ENCODE measurements at regions not wholly inside any gene's neighbourhood (a gene's known extent, or its start where the extent isn't known, plus 50 kb on each side); places are given as distances from the start of the nearest gene placed in this dataset.
"Not testable (repeated sequence)": the region's sequence is repeated elsewhere in the genome, so short reads cannot be mapped to it uniquely, and the experiment has no call there.

DNA sequence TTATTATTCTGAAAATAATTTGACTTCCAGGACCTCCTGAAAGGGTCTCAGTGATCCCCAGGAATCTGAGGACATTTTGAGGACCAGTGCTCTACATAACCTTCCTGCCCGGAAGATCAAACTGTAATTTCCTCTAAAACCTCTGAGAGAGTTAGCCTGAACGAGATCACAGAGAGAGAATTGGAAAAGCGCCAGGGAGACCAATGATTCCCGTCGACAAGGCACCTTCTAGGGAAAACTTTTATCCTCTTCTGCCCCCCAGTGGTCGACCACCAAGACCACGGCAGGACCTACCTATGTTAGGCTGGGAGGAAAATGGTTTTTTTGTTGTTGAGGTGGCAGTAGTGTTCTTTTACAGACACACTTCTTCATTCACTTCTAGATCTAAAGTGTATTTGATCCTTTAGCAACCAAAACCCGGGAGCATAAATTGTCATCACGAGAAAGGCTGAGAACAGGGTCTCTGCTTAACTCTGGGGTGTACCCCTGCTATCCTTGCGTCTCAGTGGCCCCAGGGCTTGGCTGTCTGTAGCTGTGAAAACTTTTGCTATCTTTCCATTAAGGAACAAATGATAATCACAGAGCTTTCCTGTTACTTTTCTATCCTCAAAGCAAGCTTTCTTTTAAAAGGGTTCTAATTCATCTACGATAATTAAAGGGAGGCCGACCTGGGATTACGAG, 62.9 kb upstream of the NID2 start:
- DNase-seq, result peak; percentile 84
- Histone ChIP-seq H3K36me3 (no peaks in the 10 kb centered on the region), H3K9me3 (peaks cover 3 to 12% of the 10 kb centered on the region in 2 donors), H3K27me3 (no peaks in the 10 kb centered on the region), H3K27ac (peak overlapping the region in 1 of 4 donors; percentile 14), H3K4me1 (peaks cover 0 to 14% (median 6%) of the 10 kb centered on the region in 4 donors), H3K4me3 (no peak overlapping the region)
- 31 to 80% methylated on average over 5 to 13 of the region's 13 CpGs for WGBS, 2 donors (ENCODE audit: low coverage in 1 of 2)
- intact Hi-C loops (cut with DNase I; ENCODE audit: low total_unique reads), result no loop called here
- in situ Hi-C loops (cut with MboI; ENCODE audit: low pct_ligation_motif_present in 1 of 4, low pct_unique_long_range_greater_than_20kb in 1 of 4, low sequenced_read_pairs in 3 of 4), result loop anchor here (5.0 to 25.0 kb wide), 4 partner anchors 134 to 156 kb away; no protein-coding TSS in a partner anchor
- TF ChIP-seq POLR2AphosphoS5 (IDR thresholded peaks at IDR 0.05) (peak in 2 of 3 donors; percentile 30 to 60), EP300 (IDR thresholded peaks at IDR 0.05; ENCODE audit: low read depth) (no peak)
- TF ChIP-seq, protein P1, sequence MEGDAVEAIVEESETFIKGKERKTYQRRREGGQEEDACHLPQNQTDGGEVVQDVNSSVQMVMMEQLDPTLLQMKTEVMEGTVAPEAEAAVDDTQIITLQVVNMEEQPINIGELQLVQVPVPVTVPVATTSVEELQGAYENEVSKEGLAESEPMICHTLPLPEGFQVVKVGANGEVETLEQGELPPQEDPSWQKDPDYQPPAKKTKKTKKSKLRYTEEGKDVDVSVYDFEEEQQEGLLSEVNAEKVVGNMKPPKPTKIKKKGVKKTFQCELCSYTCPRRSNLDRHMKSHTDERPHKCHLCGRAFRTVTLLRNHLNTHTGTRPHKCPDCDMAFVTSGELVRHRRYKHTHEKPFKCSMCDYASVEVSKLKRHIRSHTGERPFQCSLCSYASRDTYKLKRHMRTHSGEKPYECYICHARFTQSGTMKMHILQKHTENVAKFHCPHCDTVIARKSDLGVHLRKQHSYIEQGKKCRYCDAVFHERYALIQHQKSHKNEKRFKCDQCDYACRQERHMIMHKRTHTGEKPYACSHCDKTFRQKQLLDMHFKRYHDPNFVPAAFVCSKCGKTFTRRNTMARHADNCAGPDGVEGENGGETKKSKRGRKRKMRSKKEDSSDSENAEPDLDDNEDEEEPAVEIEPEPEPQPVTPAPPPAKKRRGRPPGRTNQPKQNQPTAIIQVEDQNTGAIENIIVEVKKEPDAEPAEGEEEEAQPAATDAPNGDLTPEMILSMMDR (IDR thresholded peaks at IDR 0.05), result peak; percentile 64 to 82 (median 69)

DNA sequence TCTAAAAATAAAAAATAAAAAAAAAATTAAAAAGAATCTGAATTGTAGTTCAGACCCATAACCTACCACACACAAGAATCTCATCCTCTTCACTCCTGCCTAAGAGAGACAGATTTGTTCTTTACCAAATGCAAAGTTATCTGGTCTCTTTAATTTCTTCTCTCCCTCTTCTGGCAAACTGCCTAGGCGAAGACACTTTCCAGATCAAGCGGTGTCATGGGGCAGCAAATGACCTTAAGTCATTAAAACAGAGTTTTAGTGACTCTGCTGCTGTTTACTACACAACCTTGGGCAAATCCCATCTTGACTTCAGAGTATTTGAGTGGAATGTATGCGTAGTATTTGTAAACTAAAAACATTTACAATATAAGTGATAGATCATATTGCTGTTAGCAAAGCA, 60.9 kb upstream of the NID2 start:
- no peaks in the 10 kb centered on the region for H3K27me3 ChIP-seq
- H3K4me3 ChIP-seq, result no peak overlapping the region
- WGBS, 2 donors (ENCODE audit: low coverage in 1 of 2), result 64 to 69% methylated on average over 3 of the region's 3 CpGs
- no peak for DNase-seq
- H3K4me1 ChIP-seq, result peaks cover 0 to 23% (median 6%) of the 10 kb centered on the region in 4 donors
- in situ Hi-C loops (cut with MboI; ENCODE audit: low pct_ligation_motif_present in 1 of 4, low pct_unique_long_range_greater_than_20kb in 1 of 4, low sequenced_read_pairs in 3 of 4) (loop anchor here (5.0 to 25.0 kb wide), 4 partner anchors 132 to 158 kb away; no protein-coding TSS in a partner anchor), intact Hi-C loops (cut with DNase I; ENCODE audit: low total_unique reads) (loop anchor here (10.0 kb wide), 1 partner anchor 55 kb away; no protein-coding TSS in a partner anchor)
- H3K27ac ChIP-seq, result peak overlapping the region in 3 of 4 donors; percentile 17 to 66 (median 37)
- H3K36me3 ChIP-seq, result no peaks in the 10 kb centered on the region
- TF ChIP-seq, protein P1 (IDR thresholded peaks at IDR 0.05), result no peak
- peak in 2 of 3 donors; percentile 44 to 73 for TF ChIP-seq POLR2AphosphoS5 (IDR thresholded peaks at IDR 0.05)
- no peak for TF ChIP-seq POLR2A (IDR thresholded peaks at IDR 0.05)
- peaks cover 0 to 5% of the 10 kb centered on the region in 2 donors for H3K9me3 ChIP-seq

DNA sequence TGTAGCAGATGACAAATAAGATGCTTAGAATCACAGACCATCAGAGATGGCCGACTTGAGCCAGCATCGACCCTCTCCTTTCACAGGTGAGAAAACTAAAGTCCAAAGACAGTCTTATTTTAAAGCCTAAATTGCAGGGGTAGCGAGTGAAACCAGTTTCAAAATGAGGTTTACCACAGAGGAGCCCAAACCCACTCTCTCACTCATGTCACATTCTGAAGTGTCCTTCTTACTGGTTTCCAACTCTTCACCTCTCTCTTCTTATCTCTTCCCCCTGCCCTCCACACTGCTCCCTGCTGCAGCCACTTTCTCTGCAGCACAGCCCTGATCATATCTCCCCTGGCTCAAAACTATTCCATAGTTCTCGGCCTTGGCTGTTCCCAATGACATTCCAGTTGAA, 57.0 kb upstream of the NID2 start:
- Histone ChIP-seq H3K27me3 (no peaks in the 10 kb centered on the region), H3K9me3 (no peaks in the 10 kb centered on the region), H3K27ac (no peak overlapping the region), H3K36me3 (no peaks in the 10 kb centered on the region), H3K4me1 (peaks cover 0 to 18% (median 0%) of the 10 kb centered on the region in 4 donors), H3K4me3 (no peak overlapping the region)
- no peak for DNase-seq
- in situ Hi-C loops (cut with MboI; ENCODE audit: low pct_ligation_motif_present in 1 of 4, low pct_unique_long_range_greater_than_20kb in 1 of 4, low sequenced_read_pairs in 3 of 4) (loop anchor here in 1 of 4 donors (25.0 kb wide), 1 partner anchor 161 kb away; no protein-coding TSS in a partner anchor), intact Hi-C loops (cut with DNase I; ENCODE audit: low total_unique reads) (loop anchor here (1.0 to 10.0 kb wide), 2 partner anchors 51 to 138 kb away; no protein-coding TSS in a partner anchor)
- 62 to 83% methylated on average over 4 of the region's 4 CpGs for WGBS, 2 donors (ENCODE audit: low coverage in 1 of 2)
- TF ChIP-seq POLR2A (IDR thresholded peaks at IDR 0.05) (no peak), EP300 (IDR thresholded peaks at IDR 0.05; ENCODE audit: low read depth) (no peak), POLR2AphosphoS5 (IDR thresholded peaks at IDR 0.05) (no peak)
- TF ChIP-seq, protein P1 (IDR thresholded peaks at IDR 0.05), result no peak

DNA sequence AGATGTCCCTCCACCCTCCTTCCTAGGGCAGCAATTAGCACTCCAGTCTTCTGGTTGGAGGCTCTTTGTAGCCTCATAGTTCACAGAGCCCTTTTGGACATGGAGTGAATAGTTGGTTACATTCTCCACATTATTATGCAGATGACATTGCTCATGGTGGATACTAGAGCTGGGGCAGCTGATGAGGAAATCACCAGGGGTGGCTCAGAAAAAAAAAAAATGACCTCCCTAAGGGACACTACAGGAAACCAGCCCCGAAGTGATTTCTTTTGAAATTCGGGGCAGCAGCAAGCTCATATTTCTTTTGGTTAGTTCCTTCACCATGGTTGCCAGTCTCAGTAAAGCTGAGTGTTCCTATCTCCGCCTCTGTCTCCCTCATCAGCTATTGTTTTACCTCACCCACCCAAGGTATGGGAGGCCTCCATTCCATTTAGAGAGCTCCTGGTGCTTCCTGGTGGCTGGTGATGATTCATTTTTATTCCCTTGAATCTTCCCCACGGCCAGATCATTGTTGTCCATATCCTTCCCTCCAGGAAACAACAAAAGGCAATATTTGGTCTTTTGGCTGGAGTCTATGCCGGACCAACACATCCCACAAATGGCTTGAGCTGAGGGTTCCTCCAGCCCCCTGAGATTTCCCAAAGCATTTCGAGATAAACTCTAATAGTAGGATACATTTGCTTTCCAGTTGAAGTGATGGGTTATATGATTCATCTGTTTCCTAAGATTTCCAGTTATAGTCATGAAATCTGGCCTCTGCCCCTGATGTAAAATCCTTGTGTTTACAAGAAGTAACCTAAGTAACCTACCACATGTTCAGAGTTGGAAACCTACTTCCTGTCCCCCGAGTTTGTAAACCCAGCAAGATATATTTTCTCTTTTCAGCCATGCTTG, 56.2 kb upstream of the NID2 start:
- H3K36me3 ChIP-seq, result no peaks in the 10 kb centered on the region
- 44 to 47% methylated on average over 7 of the region's 7 CpGs for WGBS, 2 donors (ENCODE audit: low coverage in 1 of 2)
- TF ChIP-seq POLR2A (IDR thresholded peaks at IDR 0.05) (no peak), POLR2AphosphoS5 (IDR thresholded peaks at IDR 0.05) (no peak), EP300 (IDR thresholded peaks at IDR 0.05; ENCODE audit: low read depth) (no peak)
- TF ChIP-seq, protein P1 (IDR thresholded peaks at IDR 0.05), result no peak
- no peak overlapping the region for H3K4me3 ChIP-seq
- in situ Hi-C loops (cut with MboI; ENCODE audit: low pct_ligation_motif_present in 1 of 4, low pct_unique_long_range_greater_than_20kb in 1 of 4, low sequenced_read_pairs in 3 of 4), result loop anchor here in 1 of 4 donors (25.0 kb wide), 1 partner anchor 162 kb away; no protein-coding TSS in a partner anchor
- H3K27me3 ChIP-seq, result no peaks in the 10 kb centered on the region
- no peak for DNase-seq
- H3K9me3 ChIP-seq, result no peaks in the 10 kb centered on the region
- peak overlapping the region in 2 of 4 donors; percentile 7 to 44 for H3K27ac ChIP-seq
- intact Hi-C loops (cut with DNase I; ENCODE audit: low total_unique reads), result loop anchor here (1.0 to 10.0 kb wide), 2 partner anchors 50 to 137 kb away; no protein-coding TSS in a partner anchor
- peaks cover 0 to 17% (median 0%) of the 10 kb centered on the region in 4 donors for H3K4me1 ChIP-seq

DNA sequence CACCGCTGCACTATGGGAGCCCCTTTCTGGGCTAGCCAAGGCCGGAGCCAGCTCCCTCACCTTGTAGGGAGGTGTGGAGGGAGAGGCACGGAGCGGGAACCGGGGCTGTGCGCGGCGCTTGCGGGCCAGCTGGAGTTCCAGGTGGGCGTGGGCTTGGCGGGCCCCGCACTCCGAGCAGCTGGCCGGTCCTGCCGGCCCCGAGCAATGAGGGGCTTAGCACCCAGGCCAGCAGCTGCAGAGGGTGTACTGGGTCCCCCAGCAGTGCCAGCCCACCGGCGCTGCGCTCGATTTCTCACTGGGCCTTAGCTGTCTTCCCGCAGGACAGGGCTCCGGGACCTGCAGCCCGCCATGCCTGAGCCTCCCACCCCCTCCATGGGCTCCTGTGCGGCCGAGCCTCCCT, 53.3 kb upstream of the NID2 start:
- intact Hi-C loops (cut with DNase I; ENCODE audit: low total_unique reads), result loop anchor here (10.0 kb wide), 1 partner anchor 47 kb away; no protein-coding TSS in a partner anchor
- H3K36me3 ChIP-seq; H3K27me3 ChIP-seq; H3K4me3 ChIP-seq; H3K27ac ChIP-seq; H3K9me3 ChIP-seq; DNase-seq; in situ Hi-C loops (cut with MboI; ENCODE audit: low pct_ligation_motif_present in 1 of 4, low pct_unique_long_range_greater_than_20kb in 1 of 4, low sequenced_read_pairs in 3 of 4): not testable (repeated sequence)
- 93% methylated on average over 25 of the region's 25 CpGs; no CpG with 5 or more reads in 1 of the 2 donors for WGBS, 2 donors (ENCODE audit: low coverage in 1 of 2)
- H3K4me1 ChIP-seq, result peaks cover 0 to 12% (median 2%) of the 10 kb centered on the region in 4 donors
